GM12878 (cell line): ENCODE measurements at regions not wholly inside any gene's neighbourhood (a gene's known extent, or its start where the extent isn't known, plus 50 kb on each side); places are given as distances from the start of the nearest gene placed in this dataset.

Experiments
- ATAC-seq: fragments of 200-7000 bp; cut with Tn5 transposase; 3 replicates; pipeline ENCODE4 v1.9.1; 2020; ENCODE audit warnings: mild to moderate bottlenecking, moderate library complexity
- BruUV-seq: library from RNA; stranded (reverse); fragments of 400-500 nt; replicated peaks from 2 replicates; lab custom pipeline; 2021; lab: Mats Ljungman, UMichigan
- CTCF ChIA-PET: fragments of 300-600 bp; sonication (Branson Sonifier 250); formaldehyde crosslinking; extraction: SDS; loops from one replicate; lab custom pipeline; 2021; ENCODE audit warnings: inconsistent platforms; lab: Yijun Ruan, JAX
- POLR2A ChIA-PET: fragments of 350-600 bp; formaldehyde crosslinking; extraction: SDS; loops from one replicate; lab custom pipeline; 2021; ENCODE audit warnings: inconsistent platforms; lab: Charles Lee
- RAD21 ChIA-PET: fragments of 300-600 bp; sonication (Branson Sonifier 250); formaldehyde crosslinking; loops from one replicate; lab custom pipeline; 2023; ENCODE audit warnings: antibody characterized with exemption; ENCODE audit not compliant: unreplicated experiment; lab: Charles Lee
- SMC1A ChIA-PET: fragments of 300-600 bp; sonication (Branson Sonifier 250); formaldehyde crosslinking; loops from one replicate; lab custom pipeline; 2023; ENCODE audit not compliant: unreplicated experiment, uncharacterized antibody; lab: Charles Lee
- DNase-seq: peaks from one replicate; pipeline ENCODE4 v3.0.0-alpha.2; 2011; ENCODE audit warnings: low read depth, low spot score
- FAIRE-seq: peaks from 3 replicates; lab custom pipeline; 2011; peaks lifted over from hg19 to GRCh38; lab: Jason Lieb, UNC
- H2AFZ ChIP-seq: 2 replicates; pipeline ENCODE4 v1.6.0; 2011; ENCODE audit warnings: low read depth, low read length, control low read depth; ENCODE audit not compliant: control insufficient read depth
- H3K27ac ChIP-seq: 2 replicates; pipeline ENCODE4 v1.5.1; 2011; ENCODE audit warnings: control low read depth; ENCODE audit not compliant: control insufficient read depth, insufficient read depth
- H3K27me3 ChIP-seq, 2 experiments: replicated peaks in 1 of 2; 2 replicates each; pipeline versions ENCODE4 v1.6.0 to v1.6.1; 2011; ENCODE audit warnings: low read length in 1 of 2; ENCODE audit not compliant: control insufficient read depth in 2 of 2, insufficient read depth in 2 of 2
- H3K36me3 ChIP-seq, 2 experiments: 2 replicates each; pipeline ENCODE4 v1.5.1; 2011; ENCODE audit warnings: low read length in 1 of 2; ENCODE audit not compliant: control insufficient read depth in 2 of 2, insufficient read depth in 2 of 2
- H3K4me1 ChIP-seq: 2 replicates; pipeline ENCODE4 v1.6.1; 2011; ENCODE audit warnings: mild to moderate bottlenecking, low read length, moderate library complexity, mixed read lengths; ENCODE audit not compliant: control insufficient read depth, insufficient read depth
- H3K4me2 ChIP-seq: 2 replicates; pipeline ENCODE4 v1.6.0; 2011; ENCODE audit warnings: control low read depth; ENCODE audit not compliant: control insufficient read depth, insufficient read depth
- H3K4me3 ChIP-seq: fragments of 200-600 bp; sonication (generic); 2 replicates; pipeline ENCODE4 v1.5.1; 2016
- H3K79me2 ChIP-seq: 2 replicates; pipeline ENCODE4 v1.6.0; 2011; ENCODE audit warnings: low read length; ENCODE audit not compliant: control insufficient read depth, insufficient read depth
- H3K9ac ChIP-seq: 2 replicates; pipeline ENCODE4 v1.8.0; 2011; ENCODE audit warnings: low read length, control low read depth, mixed read lengths; ENCODE audit not compliant: control insufficient read depth, insufficient read depth
- H3K9me3 ChIP-seq: replicated peaks from 3 replicates; pipeline ENCODE4 v1.5.1; 2011; ENCODE audit warnings: mild to moderate bottlenecking, low read length; ENCODE audit not compliant: control insufficient read depth, insufficient read depth
- H4K20me1 ChIP-seq: 2 replicates; pipeline ENCODE4 v1.6.0; 2011; ENCODE audit not compliant: control insufficient read depth, insufficient read depth
- BCL11A ChIP-seq: IDR thresholded peaks from 2 replicates; pipeline ENCODE4 v1.6.1; 2011; ENCODE audit warnings: low read depth, low read length
- BRCA1 ChIP-seq: IDR thresholded peaks from 2 replicates; pipeline ENCODE4 v1.6.1; 2011; ENCODE audit warnings: low read depth, low read length, improper control_type of control experiment
- E4F1 ChIP-seq: fragments of 450-650 bp; IDR thresholded peaks from 2 replicates; pipeline ENCODE4 v1.6.1; 2018; ENCODE audit warnings: borderline replicate concordance, mild to moderate bottlenecking; ENCODE audit not compliant: partially characterized antibody
- ELK1 ChIP-seq: IDR thresholded peaks from 2 replicates; pipeline ENCODE4 v1.6.1; 2012; ENCODE audit warnings: low read depth, low read length, improper control_type of control experiment
- FOXK2 ChIP-seq: fragments of 450-650 bp; IDR thresholded peaks from 2 replicates; pipeline ENCODE4 v1.6.1; 2017; ENCODE audit warnings: mild to moderate bottlenecking, moderate library complexity
- HDAC2 ChIP-seq: fragments of 200-600 bp; sonication (generic); IDR thresholded peaks from 2 replicates; pipeline ENCODE4 v1.6.1; 2017
- MYC ChIP-seq: IDR thresholded peaks from 2 replicates; pipeline ENCODE4 v1.6.1; 2011; ENCODE audit warnings: mild to moderate bottlenecking, low read length, moderate library complexity, inconsistent platforms; ENCODE audit not compliant: insufficient read depth, insufficient replicate concordance, insufficient read length, severe bottlenecking
- NFIC ChIP-seq: IDR thresholded peaks from 2 replicates; pipeline ENCODE4 v1.6.1; 2012; ENCODE audit warnings: low read depth, mild to moderate bottlenecking, inconsistent platforms, low read length, moderate library complexity
- PRDM15 ChIP-seq: fragments of 450-650 bp; formaldehyde crosslinking; IDR thresholded peaks from 2 replicates; pipeline ENCODE4 v1.4.0; 2020; ENCODE audit warnings: mild to moderate bottlenecking, moderate library complexity
- SP1 ChIP-seq: IDR thresholded peaks from one replicate; pipeline ENCODE4 v1.6.1; 2011; ENCODE audit warnings: low read depth, low read length
- SRF ChIP-seq, 2 experiments: IDR thresholded peaks; 2 replicates each; pipeline ENCODE4 v1.6.1; 2011; ENCODE audit warnings: low read depth in 2 of 2, low read length in 2 of 2, mild to moderate bottlenecking in 1 of 2, moderate library complexity in 1 of 2
- YBX1 ChIP-seq: fragments of 450-650 bp; IDR thresholded peaks from 2 replicates; pipeline ENCODE4 v1.6.1; 2016; ENCODE audit warnings: antibody characterized with exemption
- ZNF622 ChIP-seq: fragments of 450-650 bp; IDR thresholded peaks from 2 replicates; pipeline ENCODE4 v1.6.1; 2017; ENCODE audit warnings: mild to moderate bottlenecking, inconsistent platforms
- WGBS: methylation state at CpG from one replicate; pipeline ENCODE4 v1.1.6; 2016; ENCODE audit warnings: low lambda C conversion rate; ENCODE audit not compliant: insufficient replicate concordance, insufficient coverage; ENCODE audit errors: missing lambda C conversion rate; 5-methylcytosine and 5-hydroxymethylcytosine counted together
- in situ Hi-C: fragments of 300-500 bp; cut with MboI; formaldehyde crosslinking; loops from 9 replicates; pipeline ENCODE4 v1.14.3; 2018; ENCODE audit warnings: mixed read lengths
- intact Hi-C: fragments of 100-400 bp; cut with micrococcal nuclease; formaldehyde crosslinking; loops from one replicate; pipeline ENCODE4 v1.14.2; 2022; ENCODE audit not compliant: unreplicated experiment

GRCh38 chrX:7480721-7481120, 332.8 kb upstream of the PUDP start:
- ChIA-PET CTCF (no interaction called here), SMC1A (no interaction called here), RAD21 (no interaction called here), POLR2A (no interaction called here)
- Histone ChIP-seq H3K4me3 (no peak overlapping the region), H3K4me2 (no peak overlapping the region), H4K20me1 (no peaks in the 10 kb centered on the region), H3K36me3 (no peaks in the 10 kb centered on the region), H3K9me3 (no peaks in the 10 kb centered on the region; the same call in 2 of the 3 replicates), H3K9ac (no peak overlapping the region), H2AFZ (no peak overlapping the region), H3K27me3 (no peaks in the 10 kb centered on the region), H3K27ac (no peak overlapping the region), H3K79me2 (no peaks in the 10 kb centered on the region), H3K4me1 (no peaks in the 10 kb centered on the region)
- no TSS peak for BruUV-seq
- DNase-seq (no peak), FAIRE-seq (no peak), ATAC-seq (no peak)
- in situ Hi-C loops: no loop called here
- 3% methylated on average over 2 of the region's 2 CpGs for WGBS
- intact Hi-C loops: no loop called here
- no peak for TF ChIP-seq YBX1
- no peak for TF ChIP-seq BRCA1
- TF ChIP-seq SP1: no peak
- no peak for TF ChIP-seq E4F1
- TF ChIP-seq HDAC2: no peak
- TF ChIP-seq SRF (IDR thresholded peaks at IDR 0.05; ENCODE audit: low read depth in 2 of 2, low read length in 2 of 2): no peak
- TF ChIP-seq FOXK2: no peak
- TF ChIP-seq ZNF622: no peak
- no peak for TF ChIP-seq ELK1
- no peak for TF ChIP-seq MYC
- TF ChIP-seq PRDM15 (CRISPR knock-in tag): no peak
- no peak for TF ChIP-seq BCL11A
- no peak for TF ChIP-seq NFIC
